Mesenchymal stem cell (in vitro differentiated cells and primary cell): ENCODE measurements at regions not wholly inside any gene's neighbourhood (a gene's known extent, or its start where the extent isn't known, plus 50 kb on each side); places are given as distances from the start of the nearest gene placed in this dataset.
"Not testable (repeated sequence)": the region's sequence is repeated elsewhere in the genome, so short reads cannot be mapped to it uniquely, and the experiment has no call there.

Experiments
- DNase-seq: peaks from one replicate; pipeline ENCODE4 v3.0.0-alpha.2; 2013
- H2AFZ ChIP-seq: one replicate; pipeline ENCODE4 v1.6.1; 2013; ENCODE audit warnings: low read depth, mild to moderate bottlenecking, control low read depth, inconsistent platforms, low read length, moderate library complexity
- H2AK5ac ChIP-seq: 2 replicates; pipeline ENCODE4 v1.6.1; 2013; ENCODE audit warnings: low read length, moderate library complexity, mild to moderate bottlenecking, inconsistent platforms; ENCODE audit not compliant: severe bottlenecking
- H2BK120ac ChIP-seq: one replicate; pipeline ENCODE4 v1.6.1; 2013; ENCODE audit warnings: low read depth, mild to moderate bottlenecking, inconsistent platforms, low read length, moderate library complexity
- H2BK12ac ChIP-seq, 2 experiments: one replicate each; pipeline ENCODE4 v1.6.1; 2013; ENCODE audit warnings: inconsistent platforms in 2 of 2, low read length in 2 of 2, mild to moderate bottlenecking in 2 of 2, moderate library complexity in 2 of 2, control low read depth in 1 of 2
- H2BK15ac ChIP-seq: one replicate; pipeline ENCODE4 v1.6.1; 2013; ENCODE audit warnings: mild to moderate bottlenecking, low read depth, inconsistent platforms; ENCODE audit not compliant: poor library complexity, severe bottlenecking
- H2BK5ac ChIP-seq: 2 replicates; pipeline ENCODE4 v1.6.1; 2013; ENCODE audit warnings: low read depth, mild to moderate bottlenecking, low read length, control low read depth, inconsistent platforms; ENCODE audit not compliant: poor library complexity, severe bottlenecking
- H3K14ac ChIP-seq, 2 experiments: one replicate each; pipeline ENCODE4 v1.6.1; 2013; ENCODE audit warnings: inconsistent platforms in 2 of 2, low read length in 2 of 2, control low read depth in 1 of 2, mild to moderate bottlenecking in 1 of 2, moderate library complexity in 1 of 2
- H3K18ac ChIP-seq, 2 experiments: one replicate each; pipeline ENCODE4 v1.6.1; 2013; ENCODE audit warnings: inconsistent platforms in 2 of 2, low read length in 2 of 2, control low read depth in 1 of 2, low read depth in 1 of 2, mild to moderate bottlenecking in 1 of 2
- H3K23ac ChIP-seq, 2 experiments: one replicate each; pipeline ENCODE4 v1.6.1; 2013; ENCODE audit warnings: inconsistent platforms in 2 of 2, low read length in 2 of 2, mild to moderate bottlenecking in 2 of 2, moderate library complexity in 2 of 2, control low read depth in 1 of 2
- H3K27ac ChIP-seq: 2 replicates; pipeline ENCODE4 v1.5.1; 2013; ENCODE audit warnings: mild to moderate bottlenecking, moderate library complexity, low read length, control low read depth, inconsistent platforms; ENCODE audit not compliant: poor library complexity, severe bottlenecking
- H3K27me3 ChIP-seq, 2 experiments: 2 replicates each; pipeline versions ENCODE4 v1.6.1 to v1.7.0; 2013; ENCODE audit warnings: low read length in 2 of 2, mild to moderate bottlenecking in 2 of 2, moderate library complexity in 2 of 2, control low read depth in 1 of 2, inconsistent platforms in 1 of 2; ENCODE audit not compliant: control insufficient read depth in 1 of 2, insufficient read depth in 1 of 2
- H3K36me3 ChIP-seq, 2 experiments: 2 replicates each; pipeline versions ENCODE4 v1.6.1 to v1.7.0; 2013; ENCODE audit warnings: low read length in 2 of 2, control low read depth in 1 of 2, inconsistent platforms in 1 of 2, low read depth in 1 of 2, mild to moderate bottlenecking in 1 of 2; ENCODE audit not compliant: insufficient read depth in 2 of 2, control insufficient read depth in 1 of 2
- H3K4ac ChIP-seq, 2 experiments: one replicate each; pipeline ENCODE4 v1.6.1; 2013; ENCODE audit warnings: inconsistent platforms in 2 of 2, low read length in 2 of 2, mild to moderate bottlenecking in 2 of 2, moderate library complexity in 2 of 2, control low read depth in 1 of 2, low read depth in 1 of 2
- H3K4me1 ChIP-seq: 2 replicates; pipeline ENCODE4 v1.6.1; 2013; ENCODE audit warnings: low read depth, low read length, control low read depth; ENCODE audit not compliant: control insufficient read depth, insufficient read depth
- H3K4me2 ChIP-seq: 2 replicates; pipeline ENCODE4 v1.6.1; 2013; ENCODE audit warnings: low read length, mild to moderate bottlenecking, inconsistent platforms; ENCODE audit not compliant: poor library complexity, severe bottlenecking
- H3K4me3 ChIP-seq, 2 experiments: 2 replicates each; pipeline versions ENCODE4 v1.5.1 to v1.7.0; 2013; ENCODE audit warnings: low read length in 2 of 2, mild to moderate bottlenecking in 2 of 2, control low read depth in 1 of 2, low read depth in 1 of 2; ENCODE audit not compliant: insufficient read depth in 1 of 2
- H3K79me1 ChIP-seq: replicated peaks from 2 replicates; pipeline ENCODE4 v1.6.1; 2013; ENCODE audit warnings: mild to moderate bottlenecking, control low read depth, low read length, inconsistent platforms; ENCODE audit not compliant: poor library complexity, severe bottlenecking
- H3K9ac ChIP-seq: 2 replicates; pipeline ENCODE4 v1.7.0; 2013; ENCODE audit warnings: mild to moderate bottlenecking, low read length, moderate library complexity
- H3K9me3 ChIP-seq: 2 replicates; pipeline ENCODE4 v1.7.0; 2013; ENCODE audit warnings: mild to moderate bottlenecking, low read length; ENCODE audit not compliant: control insufficient read depth
- H4K8ac ChIP-seq: one replicate; pipeline ENCODE4 v1.6.1; 2013; ENCODE audit warnings: inconsistent platforms, mild to moderate bottlenecking, low read length, moderate library complexity
- H4K91ac ChIP-seq: one replicate; pipeline ENCODE4 v1.6.1; 2013; ENCODE audit warnings: mild to moderate bottlenecking, low read length, inconsistent platforms
- WGBS: methylation state at CpG from one replicate; pipeline ENCODE4 v1.1.7; 2013; ENCODE audit warnings: mixed read lengths; 5-methylcytosine and 5-hydroxymethylcytosine counted together

DNA sequence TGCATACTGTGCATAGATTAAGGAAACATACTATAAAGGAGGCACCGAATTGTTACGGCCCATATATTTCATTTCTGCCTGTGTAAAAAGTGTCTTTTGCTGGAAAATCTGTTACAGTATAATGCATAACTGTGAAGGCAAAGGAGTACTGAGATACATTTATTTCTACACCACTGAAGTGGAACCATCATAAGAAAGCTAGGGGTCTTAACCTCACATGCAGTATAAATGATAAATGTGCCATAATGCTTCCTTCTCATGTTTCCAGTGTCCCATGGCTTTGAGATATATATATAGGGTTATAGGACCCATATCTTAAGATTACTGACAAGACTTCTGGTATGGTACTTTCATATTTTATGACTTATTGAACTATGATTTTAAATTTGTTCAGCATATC lies 713.8 kb upstream of the PABPC4L start:
- Histone ChIP-seq H4K91ac (no peak overlapping the region), H2BK5ac (no peak overlapping the region), H3K27ac (no peak overlapping the region), H3K23ac (no peak overlapping the region), H3K9ac (no peak overlapping the region), H3K4ac (no peak overlapping the region), H3K79me1 (no peaks in the 10 kb centered on the region), H3K9me3 (no peaks in the 10 kb centered on the region), H3K4me3 (no peak overlapping the region), H4K8ac (no peak overlapping the region), H2BK120ac (no peak overlapping the region), H3K4me2 (no peak overlapping the region), H3K27me3 (no peaks in the 10 kb centered on the region), H3K14ac (no peak overlapping the region), H3K18ac (no peak overlapping the region), H2AK5ac (no peak overlapping the region), H2AFZ (no peak overlapping the region), H2BK12ac (no peak overlapping the region), H2BK15ac (no peak overlapping the region), H3K36me3 (no peaks in the 10 kb centered on the region), H3K4me1 (no peaks in the 10 kb centered on the region)
- no peak for DNase-seq
- WGBS: 100% methylated on average over 2 of the region's 2 CpGs

DNA sequence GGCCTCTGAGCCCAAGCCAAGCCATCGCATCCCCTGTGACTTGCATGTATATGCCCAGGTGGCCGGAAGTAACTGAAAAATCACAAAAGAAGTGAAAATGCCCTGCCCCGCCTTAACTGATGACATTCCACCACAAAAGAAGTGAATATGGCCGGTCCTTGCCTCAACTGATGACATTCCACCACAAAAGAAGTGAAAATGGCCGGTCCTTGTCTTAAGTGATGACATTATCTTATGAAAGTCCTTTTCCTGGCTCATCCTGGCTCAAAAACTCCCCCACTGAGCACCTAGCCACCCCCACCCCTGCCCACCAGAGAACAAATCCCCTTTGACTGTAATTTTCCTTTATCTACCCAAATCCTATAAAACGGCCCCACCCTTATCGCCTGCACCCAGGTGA lies 712.7 kb upstream of the PABPC4L start:
- H3K9ac ChIP-seq, H3K4me1 ChIP-seq, H2AK5ac ChIP-seq, H3K18ac ChIP-seq, H4K8ac ChIP-seq, H2AFZ ChIP-seq, H2BK5ac ChIP-seq, H3K9me3 ChIP-seq, H3K4me3 ChIP-seq, H3K14ac ChIP-seq, H2BK12ac ChIP-seq, H3K23ac ChIP-seq, H3K36me3 ChIP-seq, H3K79me1 ChIP-seq, DNase-seq, H4K91ac ChIP-seq, H3K27ac ChIP-seq, H3K4me2 ChIP-seq, H2BK120ac ChIP-seq, H2BK15ac ChIP-seq, H3K27me3 ChIP-seq, H3K4ac ChIP-seq: not testable (repeated sequence)
- WGBS: 73% methylated on average over 7 of the region's 7 CpGs

DNA sequence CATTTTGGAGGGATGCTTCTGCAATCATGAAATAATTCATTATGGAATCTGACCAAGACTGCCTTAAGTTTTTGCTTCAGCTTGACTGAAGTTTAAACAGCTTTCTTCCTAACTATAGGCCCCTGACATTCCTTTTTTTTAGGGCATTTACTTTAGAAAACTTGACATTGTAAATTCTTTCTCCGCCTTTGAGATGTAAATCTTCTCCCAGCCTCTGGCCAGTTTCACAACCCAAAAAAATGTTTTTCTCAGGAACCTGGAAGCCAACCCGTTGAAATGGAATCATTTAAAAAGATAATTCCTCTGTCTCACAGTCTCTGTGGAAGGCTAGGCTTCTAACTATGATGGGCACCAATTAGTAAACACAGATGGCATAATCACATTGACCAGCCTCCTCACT lies 710.4 kb upstream of the PABPC4L start:
- no peak overlapping the region for H3K23ac ChIP-seq
- DNase-seq: no peak
- no peak overlapping the region for H3K18ac ChIP-seq
- no peak overlapping the region for H3K4me3 ChIP-seq
- no peaks in the 10 kb centered on the region for H3K36me3 ChIP-seq
- H2BK5ac ChIP-seq: no peak overlapping the region
- H4K91ac ChIP-seq: no peak overlapping the region
- H2BK120ac ChIP-seq: no peak overlapping the region
- no peak overlapping the region for H3K4ac ChIP-seq
- H3K79me1 ChIP-seq: no peaks in the 10 kb centered on the region
- H4K8ac ChIP-seq: no peak overlapping the region
- H2BK15ac ChIP-seq: no peak overlapping the region
- no peak overlapping the region for H3K14ac ChIP-seq
- H3K4me2 ChIP-seq: no peak overlapping the region
- no peak overlapping the region for H3K9ac ChIP-seq
- H2BK12ac ChIP-seq: no peak overlapping the region
- H3K9me3 ChIP-seq: no peaks in the 10 kb centered on the region
- H2AFZ ChIP-seq: no peak overlapping the region
- H2AK5ac ChIP-seq: no peak overlapping the region
- WGBS: 43% methylated on average over 2 of the region's 2 CpGs
- H3K4me1 ChIP-seq: no peaks in the 10 kb centered on the region
- no peaks in the 10 kb centered on the region for H3K27me3 ChIP-seq
- H3K27ac ChIP-seq: no peak overlapping the region

DNA sequence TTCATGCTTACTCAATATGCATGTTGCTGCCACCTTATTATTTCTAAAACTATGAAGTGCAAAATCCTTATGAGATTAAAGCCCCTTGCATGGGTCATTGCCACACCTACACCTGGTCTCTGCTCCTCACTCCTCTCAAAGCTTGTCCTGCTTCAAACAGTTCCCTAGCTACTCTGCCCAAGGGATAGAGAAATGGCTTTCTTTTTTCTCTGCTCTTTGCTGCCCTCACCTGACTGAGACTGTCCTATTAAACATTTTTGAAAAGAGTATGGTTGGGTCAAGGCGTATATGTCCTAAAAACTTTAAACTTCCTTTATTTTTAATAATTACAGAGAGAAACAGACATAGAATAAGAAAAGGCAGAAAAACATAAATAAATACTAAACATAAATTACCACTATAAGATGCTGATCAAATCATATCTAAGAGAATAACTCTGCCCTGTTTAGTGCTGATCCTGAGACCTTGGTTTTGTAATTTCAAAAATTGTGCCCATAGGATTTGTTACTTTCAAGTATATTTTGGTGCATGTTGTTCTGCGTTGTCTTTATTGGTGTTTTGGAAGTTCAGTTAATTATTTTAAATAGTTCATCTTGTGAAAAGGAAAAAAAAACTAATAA lies 704.9 kb upstream of the PABPC4L start:
- Histone ChIP-seq H3K4me3 (no peak overlapping the region), H3K18ac (no peak overlapping the region), H3K9me3 (no peaks in the 10 kb centered on the region), H3K36me3 (no peaks in the 10 kb centered on the region), H3K79me1 (no peaks in the 10 kb centered on the region), H3K4me1 (no peaks in the 10 kb centered on the region), H2AK5ac (no peak overlapping the region), H2BK5ac (no peak overlapping the region), H4K91ac (no peak overlapping the region), H3K9ac (no peak overlapping the region), H2BK120ac (no peak overlapping the region), H3K4me2 (no peak overlapping the region), H3K14ac (no peak overlapping the region), H2BK12ac (no peak overlapping the region), H2AFZ (no peak overlapping the region), H3K23ac (no peak overlapping the region), H4K8ac (no peak overlapping the region), H3K27me3 (no peaks in the 10 kb centered on the region), H3K27ac (no peak overlapping the region), H3K4ac (no peak overlapping the region), H2BK15ac (no peak overlapping the region)
- no CpG with 5 or more reads among the region's 2 CpGs for WGBS
- peak; percentile 37 for DNase-seq
